K562 (cell line): ENCODE measurements at regions not wholly inside any gene's neighbourhood (a gene's known extent, or its start where the extent isn't known, plus 50 kb on each side); places are given as distances from the start of the nearest gene placed in this dataset.
A peak's percentile ranks its signal among the peaks of the same experiment; 100 is the strongest.

Source experiments
- ASH1L ChIP-seq: fragments of 450-650 bp; IDR thresholded peaks from 2 replicates; pipeline ENCODE4 v1.6.1; 2018; ENCODE audit warnings: borderline replicate concordance, mild to moderate bottlenecking, low read depth; ENCODE audit not compliant: partially characterized antibody
- ATF7 ChIP-seq: fragments of 450-650 bp; IDR thresholded peaks from 2 replicates; pipeline ENCODE4 v1.7.1; 2014; ENCODE audit warnings: mild to moderate bottlenecking, moderate library complexity
- CEBPG ChIP-seq, 3 experiments: fragments of 200-800 bp in 1 of 3; sonication (Bioruptor generic) in 1 of 3; sonication (generic) in 1 of 3; formaldehyde crosslinking in 1 of 3; IDR thresholded peaks in 2 of 3; conservative IDR thresholded peaks in 1 of 3; 2 replicates each; pipeline versions ENCODE4 v1.6.1 to v1.8.0; 2016 to 2022; ENCODE audit warnings: missing compliant biosample characterization in 2 of 3, missing genetic modification characterization in 2 of 3, mild to moderate bottlenecking in 1 of 3, missing genetic modification reagents in 1 of 3
- DACH1 ChIP-seq: fragments of 450-650 bp; IDR thresholded peaks from 2 replicates; pipeline ENCODE4 v1.6.1; 2018; ENCODE audit not compliant: partially characterized antibody
- EP300 ChIP-seq: IDR thresholded peaks from 2 replicates; pipeline ENCODE4 v1.6.1; 2012; ENCODE audit warnings: low read length, improper control_type of control experiment
- FIP1L1 ChIP-seq: fragments of 200-400 bp; formaldehyde crosslinking; IDR thresholded peaks from 2 replicates; pipeline ENCODE4 v1.6.1; 2018; ENCODE audit warnings: mild to moderate bottlenecking, low read depth, low read length; ENCODE audit not compliant: poor library complexity, severe bottlenecking
- HDGF ChIP-seq: fragments of 450-650 bp; IDR thresholded peaks from 2 replicates; pipeline ENCODE4 v1.6.1; 2016
- JUN ChIP-seq, 2 experiments: sonication (generic) in 1 of 2; formaldehyde crosslinking in 1 of 2; IDR thresholded peaks; 2 replicates each; pipeline versions ENCODE4 v1.6.1 to v1.8.0; 2012 to 2022; ENCODE audit warnings: borderline replicate concordance in 2 of 2, mild to moderate bottlenecking in 2 of 2, improper control_type of control experiment in 1 of 2, low read depth in 1 of 2, low read length in 1 of 2, missing genetic modification reagents in 1 of 2
- MXI1 ChIP-seq: IDR thresholded peaks from 2 replicates; pipeline ENCODE4 v1.6.1; 2011; ENCODE audit warnings: low read depth, mild to moderate bottlenecking, improper control_type of control experiment, low read length
- NELFE ChIP-seq: IDR thresholded peaks from 2 replicates; pipeline ENCODE4 v1.6.1; 2011; ENCODE audit warnings: mild to moderate bottlenecking; ENCODE audit not compliant: insufficient read depth, insufficient read length
- RBM22 ChIP-seq: fragments of 200-400 bp; formaldehyde crosslinking; IDR thresholded peaks from 2 replicates; pipeline ENCODE4 v1.6.1; 2018; ENCODE audit warnings: low read length, low read depth; ENCODE audit not compliant: poor library complexity, severe bottlenecking
- SP2 ChIP-seq: IDR thresholded peaks from 2 replicates; pipeline ENCODE4 v1.6.1; 2011; ENCODE audit warnings: mild to moderate bottlenecking, low read depth, low read length, moderate library complexity; ENCODE audit not compliant: poor library complexity, severe bottlenecking; ENCODE audit errors: extremely low read depth
- ZNF184 ChIP-seq: sonication (generic); formaldehyde crosslinking; IDR thresholded peaks from 2 replicates; pipeline ENCODE4 v1.5.0; 2020; ENCODE audit warnings: missing genetic modification reagents
- ZNF444 ChIP-seq: fragments of 250-450 bp; sonication (Bioruptor Pico); IDR thresholded peaks from 2 replicates; pipeline ENCODE4 v1.4.0; 2020; ENCODE audit warnings: mild to moderate bottlenecking, moderate library complexity
- ZNF592 ChIP-seq: fragments of 450-650 bp; IDR thresholded peaks from 2 replicates; pipeline ENCODE4 v1.6.1; 2017; ENCODE audit warnings: antibody characterized with exemption, mild to moderate bottlenecking
- ZNF717 ChIP-seq: fragments of 250-450 bp; sonication (Bioruptor Pico); IDR thresholded peaks from 2 replicates; pipeline ENCODE4 v1.5.0; 2021
- TF ChIP-seq, protein P1 (sequence below): fragments of 450-650 bp; IDR thresholded peaks from 2 replicates; pipeline ENCODE4 v1.6.1; 2016; ENCODE audit warnings: antibody characterized with exemption
- TF ChIP-seq, protein P2 (sequence below): fragments of 450-650 bp; formaldehyde crosslinking; IDR thresholded peaks from 2 replicates; pipeline ENCODE4 v1.4.0; 2020; ENCODE audit warnings: mild to moderate bottlenecking, moderate library complexity
- TF ChIP-seq, protein P3 (sequence below): sonication (generic); formaldehyde crosslinking; IDR thresholded peaks from 2 replicates; pipeline ENCODE4 v1.8.0; 2022; ENCODE audit warnings: mild to moderate bottlenecking, low read depth, missing genetic modification reagents

- TF ChIP-seq, protein P1, sequence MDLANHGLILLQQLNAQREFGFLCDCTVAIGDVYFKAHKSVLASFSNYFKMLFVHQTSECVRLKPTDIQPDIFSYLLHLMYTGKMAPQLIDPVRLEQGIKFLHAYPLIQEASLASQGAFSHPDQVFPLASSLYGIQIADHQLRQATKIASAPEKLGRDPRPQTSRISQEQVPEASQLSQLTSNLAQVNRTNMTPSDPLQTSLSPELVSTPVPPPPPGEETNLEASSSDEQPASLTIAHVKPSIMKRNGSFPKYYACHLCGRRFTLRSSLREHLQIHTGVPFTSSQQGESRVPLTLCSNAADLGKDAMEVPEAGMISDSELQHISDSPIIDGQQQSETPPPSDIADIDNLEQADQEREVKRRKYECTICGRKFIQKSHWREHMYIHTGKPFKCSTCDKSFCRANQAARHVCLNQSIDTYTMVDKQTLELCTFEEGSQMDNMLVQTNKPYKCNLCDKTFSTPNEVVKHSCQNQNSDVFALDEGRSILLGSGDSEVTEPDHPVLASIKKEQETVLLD, result peak; percentile 73; the same call in 1 of the 2 replicates
- TF ChIP-seq HDGF (no peak), ATF7 (peak; percentile 63; the same call in 1 of the 2 replicates), NELFE (no peak), FIP1L1 (no peak), EP300 (peak; percentile 95), ZNF184 (no peak), ZNF592 (peak; percentile 95), SP2 (no peak), ZNF717 (CRISPR knock-in tag) (no peak), CEBPG (CRISPR knock-in tag; IDR thresholded peaks at IDR 0.05) (no peak), CEBPG (tag; conservative IDR thresholded peaks at IDR 0.05 in 1 of 2, IDR thresholded peaks at IDR 0.05 in 1 of 2) (no peak), DACH1 (no peak), ASH1L (no peak), ZNF444 (CRISPR knock-in tag) (no peak), MXI1 (peak; percentile 89), RBM22 (no peak), JUN (IDR thresholded peaks at IDR 0.05; ENCODE audit: borderline replicate concordance, low read depth, low read length) (peak; percentile 77), JUN (CRISPR knock-in tag; IDR thresholded peaks at IDR 0.05; ENCODE audit: borderline replicate concordance) (no peak)
- TF ChIP-seq, protein P2, sequence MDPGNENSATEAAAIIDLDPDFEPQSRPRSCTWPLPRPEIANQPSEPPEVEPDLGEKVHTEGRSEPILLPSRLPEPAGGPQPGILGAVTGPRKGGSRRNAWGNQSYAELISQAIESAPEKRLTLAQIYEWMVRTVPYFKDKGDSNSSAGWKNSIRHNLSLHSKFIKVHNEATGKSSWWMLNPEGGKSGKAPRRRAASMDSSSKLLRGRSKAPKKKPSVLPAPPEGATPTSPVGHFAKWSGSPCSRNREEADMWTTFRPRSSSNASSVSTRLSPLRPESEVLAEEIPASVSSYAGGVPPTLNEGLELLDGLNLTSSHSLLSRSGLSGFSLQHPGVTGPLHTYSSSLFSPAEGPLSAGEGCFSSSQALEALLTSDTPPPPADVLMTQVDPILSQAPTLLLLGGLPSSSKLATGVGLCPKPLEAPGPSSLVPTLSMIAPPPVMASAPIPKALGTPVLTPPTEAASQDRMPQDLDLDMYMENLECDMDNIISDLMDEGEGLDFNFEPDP (CRISPR knock-in tag), result no peak
- TF ChIP-seq, protein P3, sequence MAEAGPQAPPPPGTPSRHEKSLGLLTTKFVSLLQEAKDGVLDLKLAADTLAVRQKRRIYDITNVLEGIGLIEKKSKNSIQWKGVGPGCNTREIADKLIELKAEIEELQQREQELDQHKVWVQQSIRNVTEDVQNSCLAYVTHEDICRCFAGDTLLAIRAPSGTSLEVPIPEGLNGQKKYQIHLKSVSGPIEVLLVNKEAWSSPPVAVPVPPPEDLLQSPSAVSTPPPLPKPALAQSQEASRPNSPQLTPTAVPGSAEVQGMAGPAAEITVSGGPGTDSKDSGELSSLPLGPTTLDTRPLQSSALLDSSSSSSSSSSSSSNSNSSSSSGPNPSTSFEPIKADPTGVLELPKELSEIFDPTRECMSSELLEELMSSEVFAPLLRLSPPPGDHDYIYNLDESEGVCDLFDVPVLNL (CRISPR knock-in tag), result no peak
Observed at GRCh38 chr2:12277241-12278034, 439.3 kb upstream of the TRIB2 start (continued).
